GM21515 (cell line): ENCODE measurements at regions not wholly inside any gene's neighbourhood (a gene's known extent, or its start where the extent isn't known, plus 50 kb on each side); places are given as distances from the start of the nearest gene placed in this dataset.
"Not testable (repeated sequence)": the region's sequence is repeated elsewhere in the genome, so short reads cannot be mapped to it uniquely, and the experiment has no call there.

Source experiments
- ATAC-seq: cut with Tn5 transposase; IDR thresholded peaks from one replicate; pipeline ENCODE4 v1.9.1; 2021; ENCODE audit not compliant: unreplicated experiment

GRCh38 chr13:68850160-68850559 is 1257.5 kb upstream of the ATXN8OS start:
- ATAC-seq = no peak

DNA sequence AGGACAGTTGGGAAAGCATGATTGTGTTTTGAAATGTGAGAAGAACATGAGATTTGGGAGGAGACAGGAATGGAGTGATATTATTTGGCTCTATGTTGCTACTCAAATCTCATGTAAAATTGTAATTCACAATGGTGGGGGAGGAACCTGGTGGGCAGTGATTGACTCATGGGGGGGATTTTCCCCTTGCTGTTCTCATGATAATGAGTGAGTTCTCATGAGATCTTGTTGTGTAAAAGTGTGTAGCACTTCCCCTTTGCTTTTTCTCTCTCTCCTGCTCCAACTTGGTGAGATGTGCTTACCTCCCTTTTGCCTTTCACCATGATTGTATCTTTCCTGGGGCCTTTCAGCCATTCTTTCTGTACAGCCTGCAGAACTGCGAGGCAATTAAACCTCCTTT is 1261.0 kb upstream of the ATXN8OS start:
- no peak for ATAC-seq

- no peak for ATAC-seq
Measured at GRCh38 chr13:68834375-68834774, 1273.3 kb upstream of the ATXN8OS start.

DNA sequence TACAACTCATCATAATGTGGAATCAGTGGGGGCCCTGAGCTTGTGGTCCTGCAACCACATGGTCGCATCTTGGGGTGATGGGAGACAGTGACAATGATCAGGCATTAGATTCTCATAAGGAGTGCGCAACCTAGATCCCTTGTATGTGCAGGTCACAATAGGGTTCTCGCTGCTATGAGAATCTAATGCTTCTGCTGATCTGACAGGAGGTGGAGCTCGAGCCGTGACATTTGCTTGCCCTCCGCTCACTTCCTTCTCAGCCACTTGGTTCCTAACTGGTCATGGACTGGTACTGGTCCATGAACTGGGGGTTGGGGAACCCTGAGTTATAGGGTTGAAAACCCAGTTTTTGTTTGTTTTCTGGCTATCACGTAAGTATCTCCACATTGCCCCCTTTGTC is 1290.9 kb upstream of the ATXN8OS start:
- no peak for ATAC-seq

DNA sequence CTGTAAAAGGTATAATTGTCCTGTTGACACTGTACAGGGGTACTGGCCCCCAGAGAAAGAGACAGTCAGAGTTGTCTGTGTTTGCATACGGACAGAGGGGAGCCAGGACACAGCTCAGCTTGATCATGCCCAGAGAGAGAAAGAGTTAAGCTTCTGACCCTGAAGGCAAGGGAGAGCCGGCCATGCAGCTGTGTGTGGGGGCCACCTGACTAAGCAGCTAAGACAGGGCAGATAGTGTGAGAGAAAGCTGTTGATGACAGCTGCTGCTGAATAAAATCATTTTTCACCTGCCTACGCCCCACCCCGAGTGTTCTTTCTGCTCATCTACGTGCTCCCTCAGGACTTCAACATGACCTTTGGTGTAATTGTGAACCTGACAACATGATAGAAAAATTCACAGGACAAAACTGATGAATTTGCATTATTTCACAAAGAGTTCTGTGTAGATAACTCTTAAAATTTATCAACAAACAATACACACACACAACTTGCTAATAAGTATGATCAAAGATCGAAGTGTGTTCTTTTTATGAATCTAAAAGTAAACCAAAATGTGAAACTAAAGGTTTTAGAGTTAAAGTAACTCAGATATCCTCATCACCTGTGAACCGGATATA is 1294.3 kb upstream of the ATXN8OS start:
- ATAC-seq = no peak

GRCh38 chr13:68810660-68811059 is 1297.0 kb upstream of the ATXN8OS start:
- no peak for ATAC-seq

GRCh38 chr13:68808456-68808855 is 1299.2 kb upstream of the ATXN8OS start:
- no peak for ATAC-seq

- no peak for ATAC-seq
Measured at GRCh38 chr13:68806125-68806524, 1301.5 kb upstream of the ATXN8OS start.

- no peak for ATAC-seq
Measured at GRCh38 chr13:68784275-68784674, 1323.4 kb upstream of the ATXN8OS start.

GRCh38 chr13:68759617-68760016 is 1348.0 kb upstream of the ATXN8OS start:
- ATAC-seq = no peak

DNA sequence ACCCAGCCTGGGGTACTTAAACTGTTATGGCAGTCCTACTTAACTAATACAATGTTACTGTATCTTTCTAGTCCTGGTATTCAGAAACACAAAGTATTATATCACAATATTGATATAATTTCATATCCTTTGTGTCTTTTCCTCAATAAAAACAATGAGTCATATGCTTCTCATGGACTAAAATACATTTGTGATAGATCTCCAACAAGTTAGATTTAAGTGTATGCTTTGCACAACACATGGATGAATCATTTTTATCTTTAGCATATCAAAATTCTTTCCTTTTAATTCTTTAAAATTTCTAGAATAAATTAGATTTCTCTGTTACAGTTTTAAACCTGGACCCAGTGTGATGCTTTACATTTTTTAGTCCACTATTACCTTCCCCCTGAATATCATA is 1357.8 kb upstream of the ATXN8OS start:
- ATAC-seq = no peak

- ATAC-seq = no peak
Measured at GRCh38 chr13:68748038-68748437, 1359.6 kb upstream of the ATXN8OS start.

- ATAC-seq = no peak
Measured at GRCh38 chr13:68745502-68745901, 1362.1 kb upstream of the ATXN8OS start.

DNA sequence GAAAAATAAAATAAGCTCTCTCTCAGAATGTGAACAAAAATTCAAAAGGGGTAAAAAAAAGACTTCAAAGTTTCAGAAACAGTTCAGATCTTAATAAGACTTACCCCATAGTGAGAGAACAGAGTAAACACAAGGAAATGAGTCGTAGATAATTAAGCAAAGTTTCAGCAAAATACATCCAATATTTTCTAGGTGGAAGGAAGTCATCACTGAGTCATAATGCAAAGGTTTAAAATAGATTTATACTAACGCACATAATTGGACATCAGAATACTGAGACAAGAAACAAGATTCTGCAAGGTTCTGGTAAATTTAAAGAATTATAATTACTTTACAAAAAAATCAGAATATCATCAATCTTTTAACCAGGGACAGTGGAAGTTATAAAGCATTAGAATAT is 1370.7 kb upstream of the ATXN8OS start:
- no peak for ATAC-seq

- no peak for ATAC-seq
Measured at GRCh38 chr13:68727798-68728197, 1379.8 kb upstream of the ATXN8OS start.

GRCh38 chr13:68727165-68727564 is 1380.5 kb upstream of the ATXN8OS start:
- ATAC-seq = no peak

DNA sequence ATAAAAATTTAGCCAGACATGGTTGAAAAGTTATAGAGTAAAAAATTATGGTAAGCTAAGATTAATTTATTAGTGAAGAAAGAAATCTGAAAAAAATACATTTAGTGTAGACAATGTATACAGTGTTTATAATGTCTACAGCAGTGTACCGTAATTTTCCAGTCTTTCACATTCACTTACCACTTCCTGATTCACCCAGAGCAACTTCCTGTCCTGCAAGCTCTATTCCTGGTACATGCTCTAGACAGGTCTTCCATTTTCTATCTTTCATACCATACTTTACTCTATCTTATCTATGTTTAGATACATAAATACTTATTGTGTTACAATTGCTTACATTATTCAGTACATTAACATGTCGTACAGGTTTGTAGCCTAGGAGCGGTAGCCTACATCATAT is 1387.8 kb upstream of the ATXN8OS start:
- ATAC-seq = no peak

DNA sequence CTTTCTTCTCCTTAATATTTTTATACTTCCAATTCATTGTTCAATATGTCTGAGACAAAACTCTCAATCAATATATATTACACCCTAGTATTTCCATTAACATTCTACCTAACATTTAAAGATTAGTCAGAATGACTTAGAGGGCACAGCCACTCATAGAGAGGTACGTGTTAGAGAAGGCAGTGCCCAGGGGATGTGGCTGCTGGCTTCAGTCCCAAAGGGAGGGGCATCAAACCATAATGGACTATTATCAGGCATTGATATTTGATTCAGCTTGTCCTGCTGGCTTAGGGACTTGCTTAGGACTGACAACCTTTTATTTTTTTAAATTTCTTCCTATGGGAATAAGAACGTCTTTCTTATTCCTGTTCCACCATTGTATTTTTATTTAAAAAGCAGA is 1392.0 kb upstream of the ATXN8OS start:
- no peak for ATAC-seq

- no peak for ATAC-seq
Measured at GRCh38 chr13:68714292-68714691, 1393.3 kb upstream of the ATXN8OS start.

- ATAC-seq = no peak
Measured at GRCh38 chr13:68713394-68713793, 1394.2 kb upstream of the ATXN8OS start.

- no peak for ATAC-seq
Measured at GRCh38 chr13:68708336-68708908, 1399.2 kb upstream of the ATXN8OS start.

DNA sequence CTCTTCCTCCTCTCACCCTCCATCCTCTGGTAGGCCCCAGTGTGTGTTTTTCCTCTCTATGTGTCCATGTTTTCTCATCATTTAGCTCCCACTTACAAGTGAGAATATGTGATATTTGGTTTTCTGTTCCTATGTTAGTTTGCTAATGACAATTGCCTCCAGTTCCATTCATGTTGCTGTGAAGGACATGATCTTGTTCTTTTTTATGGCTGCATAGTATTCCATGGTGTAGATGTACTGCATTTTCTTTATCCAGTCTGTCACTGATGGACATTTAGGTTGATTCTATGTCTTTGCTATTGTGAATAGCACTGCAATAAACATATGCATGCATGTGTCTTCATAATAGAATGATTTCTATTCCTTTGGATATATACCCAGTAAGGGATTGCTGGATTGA is 1401.6 kb upstream of the ATXN8OS start:
- ATAC-seq = not testable (repeated sequence)

GRCh38 chr13:68697551-68697950 is 1410.1 kb upstream of the ATXN8OS start:
- ATAC-seq = no peak
